Peyer's patch (tissue), 4 donors: ENCODE measurements at regions not wholly inside any gene's neighbourhood (a gene's known extent, or its start where the extent isn't known, plus 50 kb on each side); places are given as distances from the start of the nearest gene placed in this dataset.

Experiments used
- DNase-seq, 3 donors: peaks; one replicate each; pipeline ENCODE4 v3.0.0-alpha.2; 2017 to 2019
- H3K27ac ChIP-seq, 4 donors: fragments of 200-600 bp; sonication (generic); one replicate each; pipeline ENCODE4 v1.5.1; 2016 to 2019
- H3K27me3 ChIP-seq, 2 donors: fragments of 200-600 bp; sonication (generic); one replicate each; pipeline ENCODE4 v1.5.1; 2019
- H3K36me3 ChIP-seq, 3 donors: fragments of 200-600 bp; sonication (generic); one replicate each; pipeline ENCODE4 v1.5.1; 2016 to 2019
- H3K4me1 ChIP-seq, 4 donors: fragments of 200-600 bp; sonication (generic); one replicate each; pipeline ENCODE4 v1.5.1; 2016 to 2019
- H3K4me3 ChIP-seq, 4 donors: fragments of 200-600 bp; sonication (generic); 1 replicate in 3 of 4; 2 replicates in 1 of 4; pipeline ENCODE4 v1.5.1; 2016 to 2019; ENCODE audit warnings: mild to moderate bottlenecking in 1 of 4
- H3K9me3 ChIP-seq, 4 donors: fragments of 200-600 bp; sonication (generic); one replicate each; pipeline ENCODE4 v1.5.1; 2016 to 2019; ENCODE audit warnings: mild to moderate bottlenecking in 1 of 4
- CTCF ChIP-seq, 6 experiments: fragments of 450-650 bp in 4 of 6; fragments of 200-600 bp in 2 of 6; sonication (generic) in 1 of 6; IDR thresholded peaks; one replicate each; pipeline ENCODE4 v1.5.1; 2017 to 2019; ENCODE audit warnings: antibody characterized with exemption in 6 of 6, mild to moderate bottlenecking in 3 of 6, moderate library complexity in 1 of 6
- POLR2A ChIP-seq, 2 donors: fragments of 450-650 bp; IDR thresholded peaks; one replicate each; pipeline ENCODE4 v1.5.1; 2017; ENCODE audit warnings: antibody characterized with exemption in 2 of 2, mild to moderate bottlenecking in 2 of 2, moderate library complexity in 2 of 2

- no peak overlapping the region for H3K27ac ChIP-seq
- H3K27me3 ChIP-seq: no peaks in the 10 kb centered on the region
- no peak overlapping the region for H3K4me3 ChIP-seq
- TF ChIP-seq POLR2A (IDR thresholded peaks at IDR 0.05): no peak
- no peak for TF ChIP-seq CTCF (IDR thresholded peaks at IDR 0.05)
- no peaks in the 10 kb centered on the region for H3K9me3 ChIP-seq
- no peaks in the 10 kb centered on the region for H3K4me1 ChIP-seq
- H3K36me3 ChIP-seq: no peaks in the 10 kb centered on the region
- DNase-seq: no peak
Measured at GRCh38 chr13:73273276-73273675, 214.5 kb downstream of the KLF5 start.

GRCh38 chr13:73272831-73273230 lies 214.0 kb downstream of the KLF5 start:
- Histone ChIP-seq H3K27me3 (no peaks in the 10 kb centered on the region), H3K27ac (no peak overlapping the region), H3K36me3 (no peaks in the 10 kb centered on the region), H3K4me1 (no peaks in the 10 kb centered on the region), H3K9me3 (no peaks in the 10 kb centered on the region), H3K4me3 (no peak overlapping the region)
- DNase-seq: no peak
- TF ChIP-seq CTCF (IDR thresholded peaks at IDR 0.05) (no peak), POLR2A (IDR thresholded peaks at IDR 0.05) (no peak)

- H3K36me3 ChIP-seq: no peaks in the 10 kb centered on the region
- peak in 2 of 3 donors; percentile 51 to 59 for DNase-seq
- TF ChIP-seq CTCF (IDR thresholded peaks at IDR 0.05): no peak
- no peak for TF ChIP-seq POLR2A (IDR thresholded peaks at IDR 0.05)
- H3K27me3 ChIP-seq: no peaks in the 10 kb centered on the region
- H3K4me1 ChIP-seq: peaks cover 0 to 22% (median 1%) of the 10 kb centered on the region in 4 donors
- no peaks in the 10 kb centered on the region for H3K9me3 ChIP-seq
- H3K4me3 ChIP-seq: no peak overlapping the region
- H3K27ac ChIP-seq: peak overlapping the region in 2 of 4 donors; percentile 4 to 9
Measured at GRCh38 chr13:73268306-73268705, 209.5 kb downstream of the KLF5 start.

- Histone ChIP-seq H3K27me3 (no peaks in the 10 kb centered on the region), H3K9me3 (no peaks in the 10 kb centered on the region), H3K4me1 (peaks cover 0 to 22% (median 1%) of the 10 kb centered on the region in 4 donors), H3K36me3 (no peaks in the 10 kb centered on the region), H3K27ac (peak overlapping the region in 2 of 4 donors; percentile 55 to 58), H3K4me3 (no peak overlapping the region)
- no peak for DNase-seq
- peak in 1 of 6 experiments; percentile 8 for TF ChIP-seq CTCF (IDR thresholded peaks at IDR 0.05)
- no peak for TF ChIP-seq POLR2A (IDR thresholded peaks at IDR 0.05)
Measured at GRCh38 chr13:73266640-73267180, 207.9 kb downstream of the KLF5 start.

- TF ChIP-seq CTCF (IDR thresholded peaks at IDR 0.05) (no peak), POLR2A (IDR thresholded peaks at IDR 0.05) (no peak)
- Histone ChIP-seq H3K4me1 (peaks cover 0 to 22% (median 1%) of the 10 kb centered on the region in 4 donors), H3K9me3 (no peaks in the 10 kb centered on the region), H3K4me3 (no peak overlapping the region), H3K27ac (no peak overlapping the region), H3K27me3 (no peaks in the 10 kb centered on the region), H3K36me3 (no peaks in the 10 kb centered on the region)
- DNase-seq: no peak
Measured at GRCh38 chr13:73262862-73263627, 204.2 kb downstream of the KLF5 start.
